ENCODE measurements at regions not wholly inside any gene's neighbourhood (a gene's known extent, or its start where the extent isn't known, plus 50 kb on each side); places are given as distances from the start of the nearest gene placed in this dataset.
"Not testable (repeated sequence)": the region's sequence is repeated elsewhere in the genome, so short reads cannot be mapped to it uniquely, and the experiment has no call there.

DNA sequence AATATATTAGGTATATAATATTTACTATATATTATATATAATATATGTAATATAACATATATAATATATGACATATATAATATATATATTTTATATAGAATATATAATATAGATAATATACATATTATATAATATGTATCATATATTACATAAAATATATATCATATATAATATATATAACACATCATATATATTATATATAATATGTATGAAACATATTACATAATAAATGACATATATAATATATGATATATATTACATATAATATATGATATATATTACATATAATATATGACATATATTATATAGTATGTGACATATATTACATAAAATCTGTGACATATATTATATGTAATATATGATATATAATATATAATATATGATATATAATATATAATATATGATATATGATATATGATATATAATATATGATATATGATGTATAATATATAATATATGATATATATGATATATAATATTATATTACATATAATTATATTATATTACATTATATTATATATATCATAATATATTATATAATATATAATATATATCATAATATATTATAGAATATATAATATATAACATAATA lies 119.5 kb upstream of the RIMBP3 start:
- no peaks in the 10 kb centered on the region for H3K36me3 Mint-ChIP-seq (ENCODE audit: low read depth)
- H3K4me1 Mint-ChIP-seq: no peaks in the 10 kb centered on the region
- H3K4me3 Mint-ChIP-seq: no peak overlapping the region
- no peak for ATAC-seq (replicated peaks)
- H3K9me3 Mint-ChIP-seq: no peaks in the 10 kb centered on the region
- no peak overlapping the region for H3K27ac Mint-ChIP-seq
- H3K27me3 Mint-ChIP-seq: no peaks in the 10 kb centered on the region

DNA sequence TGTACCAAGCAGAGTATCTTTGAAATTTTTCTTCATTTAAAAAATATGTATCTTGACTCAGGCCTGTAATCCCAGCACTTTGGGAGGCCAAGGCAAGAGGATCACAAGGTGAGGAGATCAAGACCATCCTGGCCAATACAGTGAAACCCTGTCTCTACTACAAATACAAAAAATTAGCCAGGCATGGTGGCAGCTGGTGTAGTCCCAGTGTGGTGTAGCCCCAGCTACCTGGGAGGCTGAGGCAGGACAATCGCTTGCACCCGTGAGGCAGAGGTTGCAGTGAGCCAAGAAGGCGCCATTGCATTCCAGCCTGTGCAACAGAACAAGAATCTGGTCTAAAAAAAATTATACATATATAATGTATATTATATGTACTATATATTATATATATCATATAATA lies 118.7 kb upstream of the RIMBP3 start:
- H3K36me3 Mint-ChIP-seq (ENCODE audit: low read depth): not testable (repeated sequence)
- peak; percentile 84 for ATAC-seq (replicated peaks)

More for the DNA sequence above, 118.7 kb upstream of the RIMBP3 start:
- H3K4me1 Mint-ChIP-seq, H3K27ac Mint-ChIP-seq, H3K9me3 Mint-ChIP-seq, H3K27me3 Mint-ChIP-seq, H3K4me3 Mint-ChIP-seq: not testable (repeated sequence)

Measured in activated T-helper 17 cell treated with anti-CD3 and anti-CD28 coated beads, Interleukin-2, amount 50 U/mL, for 72 hours (primary cell).